ENCODE measurements at regions not wholly inside any gene's neighbourhood (a gene's known extent, or its start where the extent isn't known, plus 50 kb on each side); places are given as distances from the start of the nearest gene placed in this dataset.

DNA sequence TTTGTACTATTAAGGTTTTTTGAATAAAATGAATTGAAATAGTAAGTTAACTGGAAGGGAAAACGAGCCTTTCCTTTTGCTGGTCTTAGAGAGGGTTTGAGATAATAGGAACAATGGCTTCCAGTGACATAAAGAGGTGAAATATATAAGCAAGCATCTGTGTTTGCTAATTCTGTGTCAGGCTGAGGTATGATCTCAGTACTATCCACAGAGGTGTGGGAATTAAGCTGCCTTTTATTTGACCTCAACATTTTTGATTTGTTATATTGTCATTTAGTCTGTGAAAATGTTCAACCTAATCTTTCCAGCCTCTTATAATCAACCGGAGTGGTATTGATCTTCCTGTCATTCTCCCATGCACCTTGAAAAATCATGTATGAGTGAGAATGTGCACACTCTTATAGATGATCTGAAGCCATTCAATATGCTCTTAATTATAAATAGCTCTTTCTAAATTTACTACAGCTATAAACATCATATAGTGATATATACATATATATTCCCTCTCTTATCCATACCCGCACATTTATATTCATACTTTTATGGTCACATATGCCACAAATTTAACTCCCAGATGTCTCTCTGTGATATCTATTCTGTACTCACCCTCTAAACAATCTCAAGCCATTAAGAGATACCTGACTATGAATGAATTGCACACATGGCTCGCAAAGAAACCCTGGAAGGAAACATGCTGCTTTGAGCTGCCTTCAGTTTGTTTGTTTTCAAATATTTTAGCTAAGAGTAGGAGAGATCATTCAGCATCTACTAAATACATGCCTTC lies 754.7 kb upstream of the NRSN1 start:
- in situ Hi-C loops (cut with MboI; ENCODE audit: low pct_ligation_motif_present in 1 of 4, low pct_unique_long_range_greater_than_20kb in 1 of 4, low sequenced_read_pairs in 3 of 4) = no loop called here
- no peaks in the 10 kb centered on the region for H3K4me1 ChIP-seq
- H3K36me3 ChIP-seq = no peaks in the 10 kb centered on the region
- no peaks in the 10 kb centered on the region for H3K27me3 ChIP-seq
- H3K4me3 ChIP-seq = no peak overlapping the region
- TF ChIP-seq EP300 (IDR thresholded peaks at IDR 0.05; ENCODE audit: low read depth) (no peak), POLR2AphosphoS5 (IDR thresholded peaks at IDR 0.05) (no peak), POLR2A (IDR thresholded peaks at IDR 0.05) (no peak)
- intact Hi-C loops (cut with DNase I; ENCODE audit: low total_unique reads) = no loop called here
- H3K27ac ChIP-seq = no peak overlapping the region
- no peaks in the 10 kb centered on the region for H3K9me3 ChIP-seq
- DNase-seq = no peak
- 46 to 54% methylated on average over 4 of the region's 4 CpGs for WGBS, 2 donors (ENCODE audit: low coverage in 1 of 2)

DNA sequence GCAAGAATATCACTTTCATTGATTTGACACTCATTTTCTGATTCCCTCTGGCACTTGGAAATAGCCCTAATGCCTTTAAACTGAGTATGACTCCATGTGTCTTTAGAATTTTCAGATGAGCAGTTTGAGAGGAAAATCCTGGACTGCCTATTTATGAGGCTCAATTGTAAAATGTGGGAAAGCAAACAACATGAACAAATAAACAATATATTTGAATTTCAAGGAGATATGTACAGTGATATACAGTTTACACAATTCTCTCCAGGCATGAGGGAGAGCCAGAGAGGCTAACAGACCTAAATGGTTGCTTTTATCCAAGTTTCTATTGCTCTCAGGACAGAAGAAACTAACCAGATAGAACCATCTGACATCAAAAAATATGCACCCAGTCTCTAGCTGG lies 748.2 kb upstream of the NRSN1 start:
- DNase-seq = no peak
- Histone ChIP-seq H3K4me3 (no peak overlapping the region), H3K27me3 (no peaks in the 10 kb centered on the region), H3K9me3 (no peaks in the 10 kb centered on the region), H3K27ac (no peak overlapping the region), H3K36me3 (no peaks in the 10 kb centered on the region), H3K4me1 (no peaks in the 10 kb centered on the region)
- intact Hi-C loops (cut with DNase I; ENCODE audit: low total_unique reads) (no loop called here), in situ Hi-C loops (cut with MboI; ENCODE audit: low pct_ligation_motif_present in 1 of 4, low pct_unique_long_range_greater_than_20kb in 1 of 4, low sequenced_read_pairs in 3 of 4) (no loop called here)
- no peak for TF ChIP-seq POLR2AphosphoS5 (IDR thresholded peaks at IDR 0.05)
- TF ChIP-seq EP300 (IDR thresholded peaks at IDR 0.05; ENCODE audit: low read depth) = no peak
- TF ChIP-seq, protein P1, sequence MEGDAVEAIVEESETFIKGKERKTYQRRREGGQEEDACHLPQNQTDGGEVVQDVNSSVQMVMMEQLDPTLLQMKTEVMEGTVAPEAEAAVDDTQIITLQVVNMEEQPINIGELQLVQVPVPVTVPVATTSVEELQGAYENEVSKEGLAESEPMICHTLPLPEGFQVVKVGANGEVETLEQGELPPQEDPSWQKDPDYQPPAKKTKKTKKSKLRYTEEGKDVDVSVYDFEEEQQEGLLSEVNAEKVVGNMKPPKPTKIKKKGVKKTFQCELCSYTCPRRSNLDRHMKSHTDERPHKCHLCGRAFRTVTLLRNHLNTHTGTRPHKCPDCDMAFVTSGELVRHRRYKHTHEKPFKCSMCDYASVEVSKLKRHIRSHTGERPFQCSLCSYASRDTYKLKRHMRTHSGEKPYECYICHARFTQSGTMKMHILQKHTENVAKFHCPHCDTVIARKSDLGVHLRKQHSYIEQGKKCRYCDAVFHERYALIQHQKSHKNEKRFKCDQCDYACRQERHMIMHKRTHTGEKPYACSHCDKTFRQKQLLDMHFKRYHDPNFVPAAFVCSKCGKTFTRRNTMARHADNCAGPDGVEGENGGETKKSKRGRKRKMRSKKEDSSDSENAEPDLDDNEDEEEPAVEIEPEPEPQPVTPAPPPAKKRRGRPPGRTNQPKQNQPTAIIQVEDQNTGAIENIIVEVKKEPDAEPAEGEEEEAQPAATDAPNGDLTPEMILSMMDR (IDR thresholded peaks at IDR 0.05) = no peak
- no peak for TF ChIP-seq POLR2A (IDR thresholded peaks at IDR 0.05)

DNA sequence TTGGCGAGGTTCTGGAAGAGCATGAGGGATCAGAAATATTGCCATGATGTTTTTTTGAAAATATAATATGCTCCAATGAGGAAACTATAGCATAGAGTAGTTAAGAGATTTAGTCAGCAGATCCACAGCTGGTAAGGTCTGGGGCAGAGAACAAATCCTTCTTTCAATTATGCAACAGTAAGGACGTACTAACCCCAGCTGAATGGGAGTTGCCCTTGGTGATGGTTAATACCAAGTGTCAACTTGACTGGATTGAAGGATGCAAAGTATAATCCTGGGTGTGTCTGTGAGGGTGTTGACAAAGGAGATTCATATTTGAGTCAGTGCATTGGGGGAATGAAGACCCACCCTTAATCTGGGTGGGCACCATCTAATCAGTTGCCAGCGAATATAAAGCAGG lies 745.5 kb upstream of the NRSN1 start:
- Histone ChIP-seq H3K4me3 (no peak overlapping the region), H3K27me3 (no peaks in the 10 kb centered on the region), H3K36me3 (no peaks in the 10 kb centered on the region), H3K4me1 (no peaks in the 10 kb centered on the region), H3K9me3 (no peaks in the 10 kb centered on the region), H3K27ac (no peak overlapping the region)
- intact Hi-C loops (cut with DNase I; ENCODE audit: low total_unique reads) = no loop called here
- in situ Hi-C loops (cut with MboI; ENCODE audit: low pct_ligation_motif_present in 1 of 4, low pct_unique_long_range_greater_than_20kb in 1 of 4, low sequenced_read_pairs in 3 of 4) = no loop called here
- 77 to 81% methylated on average over 2 to 3 of the region's 3 CpGs for WGBS, 2 donors (ENCODE audit: low coverage in 1 of 2)
- no peak for DNase-seq
- TF ChIP-seq, protein P1 (IDR thresholded peaks at IDR 0.05) = no peak
- no peak for TF ChIP-seq EP300 (IDR thresholded peaks at IDR 0.05; ENCODE audit: low read depth)
- TF ChIP-seq POLR2AphosphoS5 (IDR thresholded peaks at IDR 0.05) = no peak
- no peak for TF ChIP-seq POLR2A (IDR thresholded peaks at IDR 0.05)

DNA sequence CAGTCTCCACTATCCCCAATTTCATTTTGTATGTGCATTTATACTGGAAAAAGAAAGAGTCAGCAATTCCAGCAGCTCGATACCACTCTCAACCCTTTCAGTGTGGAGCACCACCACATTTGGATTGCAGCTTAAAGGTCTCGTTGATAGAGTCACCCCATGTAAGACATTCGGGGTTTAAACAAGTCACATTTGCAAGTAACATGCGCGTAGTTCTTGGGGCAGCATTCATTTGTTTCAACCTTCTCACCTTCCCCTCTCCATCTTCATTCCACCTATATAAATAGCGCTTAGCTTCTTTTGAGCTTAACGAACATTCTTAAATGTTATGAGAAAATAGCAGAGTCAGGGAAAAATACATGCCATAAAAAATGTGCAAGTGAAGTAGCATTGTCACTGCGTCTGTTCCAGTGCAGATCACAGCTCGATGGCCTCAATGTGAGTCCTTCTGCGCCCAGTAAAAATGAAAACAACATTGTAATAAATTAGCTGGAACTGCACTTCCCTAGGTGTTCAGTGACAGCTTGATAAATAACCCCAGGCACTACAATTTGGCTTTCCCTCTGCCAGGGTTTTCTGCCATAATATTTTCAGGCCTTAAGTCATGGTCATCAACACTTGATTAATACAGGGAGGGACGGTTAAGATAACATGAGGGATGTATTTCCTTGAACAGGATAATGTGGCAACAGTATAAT lies 737.8 kb upstream of the NRSN1 start:
- no peak for DNase-seq
- intact Hi-C loops (cut with DNase I; ENCODE audit: low total_unique reads) = no loop called here
- Histone ChIP-seq H3K4me1 (no peaks in the 10 kb centered on the region), H3K27ac (no peak overlapping the region), H3K36me3 (no peaks in the 10 kb centered on the region), H3K4me3 (no peak overlapping the region), H3K27me3 (no peaks in the 10 kb centered on the region), H3K9me3 (no peaks in the 10 kb centered on the region)
- in situ Hi-C loops (cut with MboI; ENCODE audit: low pct_ligation_motif_present in 1 of 4, low pct_unique_long_range_greater_than_20kb in 1 of 4, low sequenced_read_pairs in 3 of 4) = no loop called here
- TF ChIP-seq POLR2A (IDR thresholded peaks at IDR 0.05) (no peak), POLR2AphosphoS5 (IDR thresholded peaks at IDR 0.05) (no peak), EP300 (IDR thresholded peaks at IDR 0.05; ENCODE audit: low read depth) (no peak)
- TF ChIP-seq, protein P1 (IDR thresholded peaks at IDR 0.05) = no peak
- WGBS, 2 donors (ENCODE audit: low coverage in 1 of 2) = 86 to 87% methylated on average over 11 of the region's 11 CpGs

Measured in transverse colon (tissue), 4 donors.